SK-N-SH (cell line): ENCODE measurements at regions not wholly inside any gene's neighbourhood (a gene's known extent, or its start where the extent isn't known, plus 50 kb on each side); places are given as distances from the start of the nearest gene placed in this dataset.

Experiments
- CTCF ChIA-PET: fragments of 300-600, 350-600 bp; formaldehyde crosslinking; extraction: SDS; loops from one replicate; lab custom pipeline; 2021; lab: Yijun Ruan, JAX
- POLR2A ChIA-PET: fragments of 350-600 bp; sonication (Branson Sonifier 250); formaldehyde crosslinking; extraction: SDS; loops from one replicate; lab custom pipeline; 2020; ENCODE audit warnings: antibody characterized with exemption, inconsistent platforms; lab: Yijun Ruan, JAX
- DNase-seq: peaks from one replicate; pipeline ENCODE4 v3.0.0; 2012
- H2AFZ ChIP-seq: fragments of 200-600 bp; sonication (generic); 2 replicates; pipeline ENCODE4 v1.8.1; 2016; ENCODE audit warnings: antibody characterized with exemption, mild to moderate bottlenecking, low read depth
- H3F3A ChIP-seq: fragments of 200-600 bp; sonication (generic); replicated peaks from 2 replicates; pipeline ENCODE3; 2016; ENCODE audit warnings: antibody characterized with exemption, mild to moderate bottlenecking; ENCODE audit not compliant: insufficient read depth
- H3K27ac ChIP-seq, 2 experiments: fragments of 200-500 bp in 1 of 2; fragments of 200-600 bp in 1 of 2; sonication (Bioruptor generic) in 1 of 2; sonication (generic), shearing (Covaris generic) in 1 of 2; 2 replicates each; pipeline versions ENCODE4 v1.5.1 to v1.6.1; 2014 to 2016; ENCODE audit warnings: low read depth in 2 of 2, inconsistent platforms in 1 of 2, low read length in 1 of 2, mild to moderate bottlenecking in 1 of 2, mixed read lengths in 1 of 2
- H3K27me3 ChIP-seq: fragments of 200-600 bp; sonication (generic), shearing (Covaris generic); 2 replicates; pipeline ENCODE4 v1.6.1; 2016; ENCODE audit warnings: mixed run types; ENCODE audit not compliant: insufficient read depth
- H3K36me3 ChIP-seq, 2 experiments: fragments of 200-500 bp in 1 of 2; fragments of 200-600 bp in 1 of 2; sonication (Bioruptor generic) in 1 of 2; sonication (generic) in 1 of 2; replicated peaks in 1 of 2; 2 replicates each; pipeline versions ENCODE3 to v1.5.1; 2014 to 2016; ENCODE audit warnings: low read length in 1 of 2, mild to moderate bottlenecking in 1 of 2; ENCODE audit not compliant: insufficient read depth in 2 of 2, control insufficient read depth in 1 of 2
- H3K4me1 ChIP-seq, 2 experiments: fragments of 200-500 bp in 1 of 2; fragments of 200-600 bp in 1 of 2; sonication (Bioruptor generic) in 1 of 2; sonication (generic), shearing (Covaris generic) in 1 of 2; 2 replicates each; pipeline versions ENCODE4 v1.5.1 to v1.6.1; 2014 to 2016; ENCODE audit warnings: low read depth in 1 of 2, low read length in 1 of 2, mixed run types in 1 of 2; ENCODE audit not compliant: insufficient read depth in 2 of 2, control insufficient read depth in 1 of 2
- H3K4me2 ChIP-seq: fragments of 200-600 bp; sonication (generic), shearing (Covaris generic); 2 replicates; pipeline ENCODE4 v1.6.1; 2017; ENCODE audit warnings: mixed run types
- H3K4me3 ChIP-seq, 2 experiments: fragments of 200-500 bp in 1 of 2; fragments of 200-600 bp in 1 of 2; sonication (Bioruptor generic) in 1 of 2; sonication (generic), shearing (Covaris generic) in 1 of 2; 2 replicates each; pipeline versions ENCODE4 v1.5.1 to v1.8.1; 2014 to 2016; ENCODE audit warnings: low read depth in 2 of 2, inconsistent platforms in 1 of 2, low read length in 1 of 2, mild to moderate bottlenecking in 1 of 2, mixed read lengths in 1 of 2, moderate library complexity in 1 of 2
- H3K79me2 ChIP-seq: fragments of 200-600 bp; sonication (generic); 2 replicates; pipeline ENCODE4 v1.8.1; 2017; ENCODE audit warnings: mild to moderate bottlenecking; ENCODE audit not compliant: insufficient read depth
- H3K9ac ChIP-seq: fragments of 200-600 bp; sonication (generic); 2 replicates; pipeline ENCODE4 v1.6.1; 2017; ENCODE audit warnings: mixed run types
- H3K9me2 ChIP-seq: fragments of 200-600 bp; sonication (generic); 2 replicates; pipeline ENCODE4 v1.6.1; 2017; ENCODE audit warnings: mixed run types
- H3K9me3 ChIP-seq: fragments of 200-600 bp; sonication (generic); 2 replicates; pipeline ENCODE4 v1.6.1; 2017; ENCODE audit warnings: mixed run types, mild to moderate bottlenecking, moderate library complexity
- H4K20me1 ChIP-seq: fragments of 200-600 bp; sonication (generic); 2 replicates; pipeline ENCODE4 v1.6.1; 2017; ENCODE audit warnings: mild to moderate bottlenecking, mixed run types; ENCODE audit not compliant: insufficient read depth
- CHD2 ChIP-seq: fragments of 150-350 bp; IDR thresholded peaks from 2 replicates; pipeline ENCODE4 v1.6.1; 2018; ENCODE audit warnings: low read length; ENCODE audit not compliant: partially characterized antibody
- ELF1 ChIP-seq: IDR thresholded peaks from 2 replicates; pipeline ENCODE4 v1.4.0; 2012
- EZH2phosphoT487 ChIP-seq: fragments of 200-600 bp; sonication (generic); IDR thresholded peaks from 2 replicates; pipeline ENCODE4 v1.6.1; 2017; ENCODE audit warnings: low read depth, mixed run types, mild to moderate bottlenecking, antibody characterized with exemption, moderate library complexity, borderline replicate concordance
- FOSL2 ChIP-seq: IDR thresholded peaks from 2 replicates; pipeline ENCODE4 v1.4.0; 2012; ENCODE audit warnings: low read depth, mild to moderate bottlenecking, moderate library complexity, borderline replicate concordance
- FOXJ3 ChIP-seq: sonication (generic); formaldehyde crosslinking; IDR thresholded peaks from 2 replicates; pipeline ENCODE4 v1.5.1; 2020; ENCODE audit warnings: mild to moderate bottlenecking, missing genetic modification reagents
- FOXM1 ChIP-seq: IDR thresholded peaks from 2 replicates; pipeline ENCODE4 v1.4.0; 2012; ENCODE audit warnings: low read depth, mild to moderate bottlenecking
- GATA2 ChIP-seq: sonication (generic); formaldehyde crosslinking; IDR thresholded peaks from 2 replicates; pipeline ENCODE4 v1.5.0; 2020; ENCODE audit warnings: mild to moderate bottlenecking, missing genetic modification reagents
- IRF3 ChIP-seq: fragments of 150-350 bp; IDR thresholded peaks from 2 replicates; pipeline ENCODE4 v1.6.1; 2016; ENCODE audit warnings: mild to moderate bottlenecking, low read depth, low read length
- JUND ChIP-seq: IDR thresholded peaks from 2 replicates; pipeline ENCODE4 v1.4.0; 2012
- MAX ChIP-seq: IDR thresholded peaks from 2 replicates; pipeline ENCODE4 v1.4.0; 2012; ENCODE audit warnings: low read depth
- MXI1 ChIP-seq: IDR thresholded peaks from 2 replicates; pipeline ENCODE4 v1.6.1; 2012; ENCODE audit warnings: mild to moderate bottlenecking, low read depth, low read length, improper control_type of control experiment
- PBX3 ChIP-seq: IDR thresholded peaks from 2 replicates; pipeline ENCODE4; 2012
- RFX5 ChIP-seq: IDR thresholded peaks from 2 replicates; pipeline ENCODE4 v1.6.1; 2012; ENCODE audit warnings: mild to moderate bottlenecking, improper control_type of control experiment, low read length
- TAF1 ChIP-seq: IDR thresholded peaks from 2 replicates; pipeline ENCODE4 v1.6.1; 2012; ENCODE audit warnings: low read depth, mild to moderate bottlenecking, low read length, moderate library complexity, borderline replicate concordance
- TCF12 ChIP-seq: IDR thresholded peaks from 2 replicates; pipeline ENCODE4 v1.4.0; 2012
- USF2 ChIP-seq: fragments of 150-350 bp; IDR thresholded peaks from 2 replicates; pipeline ENCODE4 v1.6.1; 2017; ENCODE audit warnings: antibody characterized with exemption, low read length, low read depth, borderline replicate concordance
- YY1 ChIP-seq: IDR thresholded peaks from 2 replicates; pipeline ENCODE4 v1.4.0; 2012; ENCODE audit warnings: low read depth, mild to moderate bottlenecking
- ZBTB33 ChIP-seq: IDR thresholded peaks from 2 replicates; pipeline ENCODE4 v1.4.0; 2012; ENCODE audit warnings: low read depth, borderline replicate concordance
- WGBS: methylation state at CpG from one replicate; pipeline ENCODE4 v1.1.6; 2017; ENCODE audit warnings: low lambda C conversion rate; 5-methylcytosine and 5-hydroxymethylcytosine counted together

GRCh38 chr9:38337181-38337580, 55.3 kb upstream of the ALDH1B1 start:
- POLR2A ChIA-PET, result no interaction called here
- TF ChIP-seq EZH2phosphoT487, result no peak
- TF ChIP-seq RFX5, result no peak
- TF ChIP-seq USF2, result no peak
- no peak for TF ChIP-seq MAX
- no peak for TF ChIP-seq YY1
- TF ChIP-seq PBX3, result no peak
- no peak for TF ChIP-seq FOXJ3
- TF ChIP-seq CHD2, result no peak
- TF ChIP-seq IRF3, result no peak
- TF ChIP-seq ELF1, result no peak
- no peak for TF ChIP-seq FOXM1
- no peak for TF ChIP-seq TCF12
- TF ChIP-seq TAF1, result no peak
- no peak for TF ChIP-seq MXI1
- TF ChIP-seq JUND, result no peak
- TF ChIP-seq ZBTB33, result no peak
- TF ChIP-seq GATA2, result no peak
- no peak for TF ChIP-seq FOSL2
- WGBS, result 81% methylated on average over 7 of the region's 7 CpGs

More at GRCh38 chr9:38337181-38337580, 55.3 kb upstream of the ALDH1B1 start:
- Histone ChIP-seq H3K27me3 (no peaks in the 10 kb centered on the region; the same call in none of the 2 replicates), H3K9me2 (no peaks in the 10 kb centered on the region), H2AFZ (no peak overlapping the region), H4K20me1 (no peaks in the 10 kb centered on the region), H3F3A (no peaks in the 10 kb centered on the region), H3K79me2 (no peaks in the 10 kb centered on the region), H3K4me2 (no peak overlapping the region), H3K9ac (no peak overlapping the region), H3K4me3 (no peak overlapping the region), H3K4me1 (peaks cover 0 to 21% of the 10 kb centered on the region in 2 experiments; a peak in 1 of 4 replicates), H3K9me3 (no peaks in the 10 kb centered on the region), H3K27ac (no peak overlapping the region), H3K36me3 (no peaks in the 10 kb centered on the region)
- no peak for DNase-seq
- CTCF ChIA-PET, result interaction anchor here (1.8 kb wide), 1 partner anchor 249 kb away, joined by 9 read pairs; no protein-coding TSS in a partner anchor
